Stomach (tissue), 8 donors: ENCODE measurements at regions not wholly inside any gene's neighbourhood (a gene's known extent, or its start where the extent isn't known, plus 50 kb on each side); places are given as distances from the start of the nearest gene placed in this dataset.

Experiments used
- DNase-seq, 2 donors: peaks; one replicate each; pipeline versions ENCODE4 v3.0.0 to v3.0.0-alpha.2; 2013 to 2019
- H3K27ac ChIP-seq, 5 donors: fragments of 200-600 bp in 4 of 5; sonication (generic) in 4 of 5; one replicate each; pipeline ENCODE4 v1.5.1; 2013 to 2019; ENCODE audit warnings: mild to moderate bottlenecking in 1 of 5, moderate library complexity in 1 of 5
- H3K27me3 ChIP-seq, 3 donors: fragments of 200-600 bp; sonication (generic); one replicate each; pipeline ENCODE4 v1.5.1; 2017 to 2019; ENCODE audit warnings: mixed run types in 1 of 3
- H3K36me3 ChIP-seq, 4 donors: fragments of 200-600 bp; sonication (generic); 1 replicate in 3 of 4; 2 replicates in 1 of 4; pipeline ENCODE4 v1.5.1; 2016 to 2019
- H3K4me1 ChIP-seq, 4 donors: fragments of 200-600 bp; sonication (generic); one replicate each; pipeline ENCODE4 v1.5.1; 2016 to 2019
- H3K4me3 ChIP-seq, 4 donors: fragments of 200-600 bp; sonication (generic) in 3 of 4; one replicate each; pipeline ENCODE4 v1.5.1; 2016 to 2019; ENCODE audit warnings: mild to moderate bottlenecking in 1 of 4
- H3K9me3 ChIP-seq, 4 donors: fragments of 200-600 bp; sonication (generic); one replicate each; pipeline ENCODE4 v1.5.1; 2016 to 2019
- EP300 ChIP-seq: sonication (generic); formaldehyde crosslinking; IDR thresholded peaks from one replicate; pipeline ENCODE4 v1.6.1; 2017; ENCODE audit warnings: antibody characterized with exemption
- POLR2A ChIP-seq, 4 donors: fragments of 450-650 bp; IDR thresholded peaks; one replicate each; pipeline ENCODE4 v1.6.1; 2016; ENCODE audit warnings: antibody characterized with exemption in 4 of 4, control low read depth in 2 of 4, mild to moderate bottlenecking in 1 of 4, moderate library complexity in 1 of 4
- POLR2AphosphoS5 ChIP-seq, 3 donors: sonication (generic); formaldehyde crosslinking; IDR thresholded peaks; one replicate each; pipeline ENCODE4 v1.6.1; 2016; ENCODE audit warnings: antibody characterized with exemption in 3 of 3
- WGBS, 5 donors: extraction: QIAGEN DNeasy Blood & Tissue Kit in 3 of 5; methylation state at CpG; one replicate each; pipeline versions ENCODE4 v1.1.5 to v1.1.7; 2013 to 2018; 5-methylcytosine and 5-hydroxymethylcytosine counted together
- intact Hi-C: fragments of 100-400 bp; cut with DNase I; formaldehyde crosslinking; loops from one replicate; pipeline ENCODE4 v1.15.1; 2023; ENCODE audit warnings: low total_unique reads
- TF ChIP-seq, protein P1 (sequence below), 7 experiments: fragments of 450-650 bp in 4 of 7; fragments of 200-600 bp in 3 of 7; sonication (generic) in 3 of 7; IDR thresholded peaks; one replicate each; pipeline ENCODE4 v1.5.1; 2016 to 2019; ENCODE audit warnings: antibody characterized with exemption in 7 of 7, control low read depth in 2 of 7, mild to moderate bottlenecking in 1 of 7
- donor health status: healthy with polysubstance abuse.
- donor health status: Bipolar disorder and iron deficiency.
- donor health status: healthy.

DNA sequence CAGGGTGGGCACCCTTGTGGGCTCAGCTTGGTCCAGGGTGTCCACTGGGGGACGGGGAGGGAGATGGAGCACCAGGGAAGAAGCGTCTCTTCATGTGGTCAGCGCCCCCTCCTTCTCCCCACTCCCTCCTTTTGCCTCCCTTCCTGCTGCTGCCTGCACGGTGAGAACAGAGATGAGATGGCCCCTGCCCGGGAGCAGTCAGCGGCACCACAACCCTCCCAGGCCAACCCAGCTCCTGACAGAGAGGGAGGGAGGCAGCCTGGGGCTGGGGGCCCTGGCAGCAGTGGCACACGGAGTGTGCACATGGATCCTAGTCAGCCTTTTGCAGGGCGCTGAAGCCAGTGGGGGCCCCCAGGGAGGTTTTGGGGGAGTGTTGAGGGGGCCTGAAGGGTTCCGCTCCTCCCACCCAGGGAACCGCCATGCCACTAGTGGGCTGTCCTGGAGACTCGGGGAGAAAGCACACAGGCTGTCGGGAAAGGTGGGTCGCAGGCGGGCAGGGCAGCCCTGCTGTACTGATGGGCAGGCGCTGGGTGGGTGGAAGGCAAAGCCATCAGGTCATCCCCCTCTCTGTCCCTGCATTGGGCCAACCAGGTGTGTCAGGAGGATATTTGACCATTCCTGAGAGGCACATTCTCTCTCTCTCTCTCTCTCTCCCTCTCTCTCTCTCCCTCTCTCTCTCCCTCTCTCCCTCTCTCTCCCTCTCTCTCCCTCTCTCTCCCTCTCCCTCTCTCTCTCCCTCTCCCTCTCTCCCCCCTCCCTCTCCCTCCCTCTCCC lies 94.3 kb upstream of the BHLHE23 start:
- peaks cover 0 to 66% (median 25%) of the 10 kb centered on the region in 3 donors for H3K27me3 ChIP-seq
- 50 to 75% (median 53%) methylated on average over 12 to 15 of the region's 15 CpGs for WGBS, 5 donors

DNA sequence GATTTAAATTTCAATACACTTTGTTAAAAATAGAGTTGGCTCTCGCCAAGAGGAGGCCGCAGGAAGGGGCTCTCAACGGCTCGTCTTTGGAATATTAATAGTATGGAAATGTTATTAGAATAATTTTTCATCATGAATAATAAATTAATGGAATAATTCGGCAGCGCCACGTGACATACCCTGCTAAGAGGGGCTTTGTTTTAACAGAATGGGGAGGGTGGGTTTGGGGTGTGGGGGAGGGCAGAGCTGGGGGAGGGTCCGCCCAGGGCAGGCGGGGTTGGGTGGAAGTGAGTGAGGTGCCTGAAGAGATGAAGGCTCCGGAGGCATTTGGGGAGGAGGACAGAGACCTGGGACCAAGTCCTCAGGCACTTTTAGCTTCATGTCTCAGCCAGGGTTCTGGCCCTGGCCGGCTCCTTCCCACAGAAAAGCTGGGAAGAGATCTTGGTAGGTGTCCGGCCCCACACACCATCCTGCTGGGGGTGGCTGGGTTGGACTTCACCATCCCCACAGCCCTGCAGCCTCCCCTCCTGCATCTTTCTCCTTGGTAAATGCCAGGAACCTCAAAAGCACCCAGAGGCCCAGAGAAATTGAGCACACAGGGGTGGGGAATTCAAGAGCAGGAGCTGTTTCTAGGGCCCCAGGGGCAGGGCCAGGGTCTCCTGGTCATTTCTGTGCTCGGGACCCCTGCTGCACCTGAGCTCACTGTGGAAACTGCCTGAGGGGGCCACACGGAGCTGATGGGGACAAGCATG lies 93.6 kb upstream of the BHLHE23 start:
- H3K4me3 ChIP-seq = no peak overlapping the region
- no peaks in the 10 kb centered on the region for H3K36me3 ChIP-seq
- DNase-seq = no peak
- intact Hi-C loops = no loop called here
- peaks cover 0 to 74% (median 25%) of the 10 kb centered on the region in 3 donors for H3K27me3 ChIP-seq
- WGBS, 5 donors = 32 to 49% (median 41%) methylated on average over 14 of the region's 14 CpGs
- H3K9me3 ChIP-seq = no peaks in the 10 kb centered on the region
- peaks cover 7 to 15% (median 12%) of the 10 kb centered on the region in 4 donors for H3K4me1 ChIP-seq
- no peak overlapping the region for H3K27ac ChIP-seq
- TF ChIP-seq EP300 (no peak), POLR2A (IDR thresholded peaks at IDR 0.05) (no peak), POLR2AphosphoS5 (IDR thresholded peaks at IDR 0.05) (no peak)
- TF ChIP-seq, protein P1, sequence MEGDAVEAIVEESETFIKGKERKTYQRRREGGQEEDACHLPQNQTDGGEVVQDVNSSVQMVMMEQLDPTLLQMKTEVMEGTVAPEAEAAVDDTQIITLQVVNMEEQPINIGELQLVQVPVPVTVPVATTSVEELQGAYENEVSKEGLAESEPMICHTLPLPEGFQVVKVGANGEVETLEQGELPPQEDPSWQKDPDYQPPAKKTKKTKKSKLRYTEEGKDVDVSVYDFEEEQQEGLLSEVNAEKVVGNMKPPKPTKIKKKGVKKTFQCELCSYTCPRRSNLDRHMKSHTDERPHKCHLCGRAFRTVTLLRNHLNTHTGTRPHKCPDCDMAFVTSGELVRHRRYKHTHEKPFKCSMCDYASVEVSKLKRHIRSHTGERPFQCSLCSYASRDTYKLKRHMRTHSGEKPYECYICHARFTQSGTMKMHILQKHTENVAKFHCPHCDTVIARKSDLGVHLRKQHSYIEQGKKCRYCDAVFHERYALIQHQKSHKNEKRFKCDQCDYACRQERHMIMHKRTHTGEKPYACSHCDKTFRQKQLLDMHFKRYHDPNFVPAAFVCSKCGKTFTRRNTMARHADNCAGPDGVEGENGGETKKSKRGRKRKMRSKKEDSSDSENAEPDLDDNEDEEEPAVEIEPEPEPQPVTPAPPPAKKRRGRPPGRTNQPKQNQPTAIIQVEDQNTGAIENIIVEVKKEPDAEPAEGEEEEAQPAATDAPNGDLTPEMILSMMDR (IDR thresholded peaks at IDR 0.05) = no peak

More for the DNA sequence above, 94.3 kb upstream of the BHLHE23 start:
- no peak overlapping the region for H3K4me3 ChIP-seq
- peaks cover 15 to 22% (median 19%) of the 10 kb centered on the region in 4 donors for H3K4me1 ChIP-seq
- H3K9me3 ChIP-seq = no peaks in the 10 kb centered on the region
- intact Hi-C loops = no loop called here
- no peaks in the 10 kb centered on the region for H3K36me3 ChIP-seq
- H3K27ac ChIP-seq = no peak overlapping the region
- no peak for DNase-seq
- TF ChIP-seq EP300 = no peak
- no peak for TF ChIP-seq POLR2AphosphoS5 (IDR thresholded peaks at IDR 0.05)
- TF ChIP-seq POLR2A (IDR thresholded peaks at IDR 0.05) = no peak
- TF ChIP-seq, protein P1 (IDR thresholded peaks at IDR 0.05) = no peak

DNA sequence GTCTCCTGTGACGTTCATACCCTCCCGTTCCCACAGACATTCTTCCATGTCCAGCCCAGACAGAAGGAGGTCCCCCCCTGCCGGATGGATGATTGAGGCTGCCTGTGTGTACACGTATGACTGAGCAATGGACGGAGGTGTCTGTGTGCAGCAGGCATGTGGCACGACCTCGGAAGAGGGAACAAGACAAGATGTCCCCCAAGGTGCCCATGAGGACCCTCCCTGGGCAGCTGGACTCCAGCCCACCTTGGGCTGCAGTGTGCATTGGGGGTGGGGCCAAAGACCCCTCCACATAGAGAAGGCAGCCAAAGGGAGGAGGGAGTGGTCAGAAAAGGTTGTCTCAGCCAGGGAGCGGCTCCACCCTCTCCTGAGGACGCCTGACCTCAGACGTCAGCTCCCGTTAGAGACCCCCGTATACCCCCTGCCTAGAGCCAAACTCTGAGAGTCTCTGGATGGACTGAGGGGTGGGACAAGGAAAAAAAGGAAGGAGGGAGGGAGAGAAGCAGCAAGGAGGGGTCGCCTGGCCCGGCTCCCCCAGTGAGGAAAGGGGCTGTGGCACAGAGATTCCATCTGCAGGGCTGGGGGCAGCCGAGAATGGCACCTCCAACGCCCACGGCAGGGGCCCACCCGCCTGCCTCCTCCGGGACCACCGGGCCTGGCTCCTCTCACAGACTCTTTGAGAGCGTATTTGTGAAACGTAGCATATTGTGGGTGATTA lies 92.9 kb upstream of the BHLHE23 start:
- intact Hi-C loops = no loop called here
- TF ChIP-seq, protein P1 (IDR thresholded peaks at IDR 0.05) = no peak
- TF ChIP-seq POLR2A (IDR thresholded peaks at IDR 0.05) (no peak), POLR2AphosphoS5 (IDR thresholded peaks at IDR 0.05) (no peak), EP300 (no peak)
- peaks cover 0 to 81% (median 25%) of the 10 kb centered on the region in 3 donors for H3K27me3 ChIP-seq
- H3K4me3 ChIP-seq = no peak overlapping the region
- DNase-seq = no peak
- H3K4me1 ChIP-seq = peaks cover 5 to 14% (median 12%) of the 10 kb centered on the region in 4 donors
- no peaks in the 10 kb centered on the region for H3K9me3 ChIP-seq
- no peaks in the 10 kb centered on the region for H3K36me3 ChIP-seq
- H3K27ac ChIP-seq = no peak overlapping the region
- WGBS, 5 donors = 31 to 45% (median 36%) methylated on average over 22 of the region's 22 CpGs

DNA sequence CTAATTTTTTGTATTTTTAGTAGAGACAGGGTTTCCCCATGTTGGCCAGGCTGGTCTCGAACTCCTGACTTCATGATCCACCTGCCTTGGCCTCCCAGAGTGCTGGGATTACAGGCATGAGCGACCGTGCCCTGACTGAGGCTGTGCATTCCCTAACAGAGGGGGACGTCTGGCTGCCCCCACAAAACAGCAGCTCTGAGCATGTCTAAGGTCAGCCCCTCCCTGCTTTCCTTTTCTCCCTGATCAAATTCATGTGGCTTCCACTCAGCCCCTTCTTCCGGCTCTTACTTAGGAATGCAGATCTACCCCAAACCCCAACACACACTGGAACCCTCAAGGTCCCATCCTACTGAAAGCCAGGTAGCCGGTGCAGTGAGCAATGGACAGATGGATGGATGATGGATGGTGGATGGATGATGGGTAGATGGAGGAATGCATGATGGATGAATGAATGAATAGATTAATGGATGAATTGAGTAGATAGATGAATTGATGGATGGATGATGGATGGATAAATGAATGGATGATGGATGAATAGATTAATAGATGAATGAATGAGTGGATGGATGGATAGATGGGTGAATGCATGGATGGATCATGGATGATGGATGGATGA lies 91.5 kb upstream of the BHLHE23 start:
- DNase-seq = no peak
- Histone ChIP-seq H3K27ac (no peak overlapping the region), H3K4me3 (no peak overlapping the region), H3K9me3 (no peaks in the 10 kb centered on the region), H3K4me1 (peaks cover 5 to 14% (median 12%) of the 10 kb centered on the region in 4 donors), H3K36me3 (no peaks in the 10 kb centered on the region), H3K27me3 (peaks cover 0 to 86% (median 25%) of the 10 kb centered on the region in 3 donors)
- WGBS, 5 donors = 75 to 82% (median 78%) methylated on average over 6 of the region's 6 CpGs
- TF ChIP-seq, protein P1 (IDR thresholded peaks at IDR 0.05) = no peak
- TF ChIP-seq POLR2A (IDR thresholded peaks at IDR 0.05) (no peak), POLR2AphosphoS5 (IDR thresholded peaks at IDR 0.05) (no peak), EP300 (no peak)
- intact Hi-C loops = no loop called here
